ENCODE measurements at regions not wholly inside any gene's neighbourhood (a gene's known extent, or its start where the extent isn't known, plus 50 kb on each side); places are given as distances from the start of the nearest gene placed in this dataset.

DNA sequence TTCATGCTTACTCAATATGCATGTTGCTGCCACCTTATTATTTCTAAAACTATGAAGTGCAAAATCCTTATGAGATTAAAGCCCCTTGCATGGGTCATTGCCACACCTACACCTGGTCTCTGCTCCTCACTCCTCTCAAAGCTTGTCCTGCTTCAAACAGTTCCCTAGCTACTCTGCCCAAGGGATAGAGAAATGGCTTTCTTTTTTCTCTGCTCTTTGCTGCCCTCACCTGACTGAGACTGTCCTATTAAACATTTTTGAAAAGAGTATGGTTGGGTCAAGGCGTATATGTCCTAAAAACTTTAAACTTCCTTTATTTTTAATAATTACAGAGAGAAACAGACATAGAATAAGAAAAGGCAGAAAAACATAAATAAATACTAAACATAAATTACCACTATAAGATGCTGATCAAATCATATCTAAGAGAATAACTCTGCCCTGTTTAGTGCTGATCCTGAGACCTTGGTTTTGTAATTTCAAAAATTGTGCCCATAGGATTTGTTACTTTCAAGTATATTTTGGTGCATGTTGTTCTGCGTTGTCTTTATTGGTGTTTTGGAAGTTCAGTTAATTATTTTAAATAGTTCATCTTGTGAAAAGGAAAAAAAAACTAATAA lies 704.9 kb upstream of the PABPC4L start:
- no peak for DNase-seq (ENCODE audit: low read depth, low spot score)
- POLR2A ChIA-PET = no interaction called here

GRCh38 chr4:134905061-134905460 lies 703.5 kb upstream of the PABPC4L start:
- ChIA-PET POLR2A (no interaction called here), CTCF (interaction anchor here (0.8 kb wide), 1 partner anchor 1758 kb away, joined by 4 read pairs; no protein-coding TSS in a partner anchor)
- no peaks in the 10 kb centered on the region for H3K27me3 ChIP-seq (ENCODE audit: control insufficient read depth, insufficient read depth, low read length)
- no peak overlapping the region for H3K27ac ChIP-seq (ENCODE audit: low read depth, low read length)
- DNase-seq (ENCODE audit: low read depth, low spot score) = no peak
- H3K9me3 ChIP-seq (ENCODE audit: control insufficient read depth, insufficient read depth, low read length) = no peaks in the 10 kb centered on the region
- H3K4me3 ChIP-seq (ENCODE audit: low read depth, low read length) = no peak overlapping the region
- TF ChIP-seq, protein P1, sequence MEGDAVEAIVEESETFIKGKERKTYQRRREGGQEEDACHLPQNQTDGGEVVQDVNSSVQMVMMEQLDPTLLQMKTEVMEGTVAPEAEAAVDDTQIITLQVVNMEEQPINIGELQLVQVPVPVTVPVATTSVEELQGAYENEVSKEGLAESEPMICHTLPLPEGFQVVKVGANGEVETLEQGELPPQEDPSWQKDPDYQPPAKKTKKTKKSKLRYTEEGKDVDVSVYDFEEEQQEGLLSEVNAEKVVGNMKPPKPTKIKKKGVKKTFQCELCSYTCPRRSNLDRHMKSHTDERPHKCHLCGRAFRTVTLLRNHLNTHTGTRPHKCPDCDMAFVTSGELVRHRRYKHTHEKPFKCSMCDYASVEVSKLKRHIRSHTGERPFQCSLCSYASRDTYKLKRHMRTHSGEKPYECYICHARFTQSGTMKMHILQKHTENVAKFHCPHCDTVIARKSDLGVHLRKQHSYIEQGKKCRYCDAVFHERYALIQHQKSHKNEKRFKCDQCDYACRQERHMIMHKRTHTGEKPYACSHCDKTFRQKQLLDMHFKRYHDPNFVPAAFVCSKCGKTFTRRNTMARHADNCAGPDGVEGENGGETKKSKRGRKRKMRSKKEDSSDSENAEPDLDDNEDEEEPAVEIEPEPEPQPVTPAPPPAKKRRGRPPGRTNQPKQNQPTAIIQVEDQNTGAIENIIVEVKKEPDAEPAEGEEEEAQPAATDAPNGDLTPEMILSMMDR (IDR thresholded peaks at IDR 0.05; ENCODE audit: low read depth, low read length) = no peak

More for the DNA sequence above, 704.9 kb upstream of the PABPC4L start:
- TF ChIP-seq, protein P1 (IDR thresholded peaks at IDR 0.05; ENCODE audit: low read depth, low read length) = peak; percentile 46
- Histone ChIP-seq H3K9me3 (ENCODE audit: control insufficient read depth, insufficient read depth, low read length) (no peaks in the 10 kb centered on the region), H3K27ac (ENCODE audit: low read depth, low read length) (no peak overlapping the region), H3K27me3 (ENCODE audit: control insufficient read depth, insufficient read depth, low read length) (no peaks in the 10 kb centered on the region), H3K4me3 (ENCODE audit: low read depth, low read length) (no peak overlapping the region)
- CTCF ChIA-PET = interaction anchor here (0.7 kb wide), 1 partner anchor 1760 kb away, joined by 4 read pairs; no protein-coding TSS in a partner anchor

DNA sequence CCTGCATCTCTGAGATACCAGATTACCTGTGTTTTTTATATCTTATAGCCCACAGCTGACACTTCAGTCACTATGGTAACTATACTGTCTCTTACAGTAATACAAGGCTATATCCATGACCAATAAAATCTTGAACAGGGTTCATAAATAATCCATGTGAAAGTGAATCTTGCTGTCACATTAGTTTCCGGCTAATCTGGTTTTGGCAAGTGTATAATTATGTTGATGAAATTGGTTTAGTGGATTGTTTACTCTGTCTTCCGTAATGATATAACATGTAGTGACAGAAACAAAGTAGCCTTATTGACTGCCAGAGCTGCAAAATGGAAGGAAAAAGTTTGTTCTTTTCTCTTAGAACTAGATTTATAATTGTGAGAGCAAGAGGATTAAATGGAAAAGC lies 686.6 kb upstream of the PABPC4L start:
- ChIA-PET POLR2A (no interaction called here), CTCF (no interaction called here)
- H3K27me3 ChIP-seq (ENCODE audit: control insufficient read depth, insufficient read depth, low read length) = no peaks in the 10 kb centered on the region
- DNase-seq (ENCODE audit: low read depth, low spot score) = no peak
- H3K9me3 ChIP-seq (ENCODE audit: control insufficient read depth, insufficient read depth, low read length) = no peaks in the 10 kb centered on the region
- no peak overlapping the region for H3K4me3 ChIP-seq (ENCODE audit: low read depth, low read length)
- H3K27ac ChIP-seq (ENCODE audit: low read depth, low read length) = no peak overlapping the region
- TF ChIP-seq, protein P1 (IDR thresholded peaks at IDR 0.05; ENCODE audit: low read depth, low read length) = no peak

DNA sequence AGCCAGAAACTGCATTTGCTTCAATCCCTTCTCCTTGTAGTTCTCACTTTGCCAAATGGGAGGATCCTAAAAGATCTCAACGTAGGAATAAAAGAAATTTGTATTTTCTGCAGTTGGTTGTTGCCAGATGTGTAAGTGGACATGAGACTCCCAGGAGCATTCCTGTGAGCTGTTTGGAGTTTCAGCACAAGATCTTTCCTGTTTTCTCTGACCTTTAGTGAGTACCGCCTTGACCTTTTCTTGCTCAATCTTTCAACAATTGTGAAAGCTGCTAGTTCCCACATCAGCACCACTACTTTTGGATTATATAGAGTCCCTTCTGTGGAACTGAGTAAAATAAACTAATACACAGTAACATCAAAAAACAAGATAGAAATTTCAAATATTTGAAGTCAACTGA lies 683.8 kb upstream of the PABPC4L start:
- Histone ChIP-seq H3K4me3 (ENCODE audit: low read depth, low read length) (no peak overlapping the region), H3K27me3 (ENCODE audit: control insufficient read depth, insufficient read depth, low read length) (no peaks in the 10 kb centered on the region), H3K27ac (ENCODE audit: low read depth, low read length) (no peak overlapping the region), H3K9me3 (ENCODE audit: control insufficient read depth, insufficient read depth, low read length) (no peaks in the 10 kb centered on the region)
- TF ChIP-seq, protein P1 (IDR thresholded peaks at IDR 0.05; ENCODE audit: low read depth, low read length) = no peak
- CTCF ChIA-PET = no interaction called here
- POLR2A ChIA-PET = no interaction called here
- DNase-seq (ENCODE audit: low read depth, low spot score) = no peak

- ChIA-PET CTCF (no interaction called here), POLR2A (no interaction called here)
- DNase-seq (ENCODE audit: low read depth, low spot score) = no peak
Observed at GRCh38 chr4:134883831-134884449, 682.4 kb upstream of the PABPC4L start.

More at GRCh38 chr4:134883831-134884449, 682.4 kb upstream of the PABPC4L start:
- Histone ChIP-seq H3K27ac (ENCODE audit: low read depth, low read length) (no peak overlapping the region), H3K9me3 (ENCODE audit: control insufficient read depth, insufficient read depth, low read length) (no peaks in the 10 kb centered on the region), H3K27me3 (ENCODE audit: control insufficient read depth, insufficient read depth, low read length) (no peaks in the 10 kb centered on the region), H3K4me3 (ENCODE audit: low read depth, low read length) (no peak overlapping the region)
- TF ChIP-seq, protein P1 (IDR thresholded peaks at IDR 0.05; ENCODE audit: low read depth, low read length) = no peak
